ENCODE measurements at regions not wholly inside any gene's neighbourhood (a gene's known extent, or its start where the extent isn't known, plus 50 kb on each side); places are given as distances from the start of the nearest gene placed in this dataset.

- intact Hi-C loops (cut with DNase I) = no loop called here
- Histone ChIP-seq H3K4me3 (no peak overlapping the region), H3K27ac (no peak overlapping the region), H3K4me1 (replicated peaks in 1 of 2) (no peaks in the 10 kb centered on the region), H3K27me3 (no peaks in the 10 kb centered on the region), H3K9me3 (replicated peaks in 1 of 3) (no peaks in the 10 kb centered on the region), H3K36me3 (replicated peaks in 1 of 2) (no peaks in the 10 kb centered on the region)
- WGBS, 4 donors = 60 to 80% (median 73%) methylated on average over 1 of the region's 1 CpG
- TF ChIP-seq POLR2A (IDR thresholded peaks at IDR 0.05) (no peak), CTCF (IDR thresholded peaks at IDR 0.05) (no peak)
- no peak for DNase-seq
These were observed 688.0 kb upstream of the ZEB2 start for GRCh38 chr2:145207884-145208283.

DNA sequence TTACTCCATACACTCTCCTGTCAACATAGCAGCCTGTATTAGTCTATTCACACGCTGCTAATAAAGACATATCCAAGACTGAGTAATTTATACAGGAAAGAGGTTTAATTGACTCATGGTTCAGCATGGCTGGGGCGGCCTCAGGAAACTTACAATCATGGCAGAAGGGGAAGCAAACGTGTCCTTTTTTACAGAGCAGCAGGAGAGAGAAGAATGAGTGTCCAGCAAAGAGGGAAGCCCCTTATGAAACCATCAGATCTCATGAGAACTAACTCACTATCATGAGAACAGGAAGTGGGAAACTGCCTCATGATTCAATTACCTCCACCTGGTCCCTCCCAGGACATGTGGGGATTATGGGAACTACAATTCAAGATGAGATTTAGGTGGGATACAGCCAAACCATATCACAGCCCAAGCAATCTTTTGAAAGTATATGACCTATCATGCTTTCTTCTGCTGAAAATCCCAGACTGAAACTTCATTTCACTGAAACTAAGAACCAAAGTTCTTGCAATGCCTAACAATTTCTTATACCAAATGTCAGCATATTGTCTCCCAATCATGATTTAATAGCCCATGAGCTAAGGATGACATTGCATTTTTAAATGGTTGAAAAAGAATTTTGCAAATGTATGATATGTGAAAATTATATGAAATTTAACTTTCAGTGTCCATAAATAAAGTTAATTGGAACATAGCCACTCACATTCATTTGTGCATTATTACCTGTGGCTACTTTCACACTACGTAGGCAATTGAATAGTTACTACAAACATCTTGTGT lies 686.8 kb upstream of the ZEB2 start:
- WGBS, 4 donors = 77 to 89% (median 83%) methylated on average over 4 of the region's 4 CpGs
- intact Hi-C loops (cut with DNase I) = no loop called here
- no peak for TF ChIP-seq CTCF (IDR thresholded peaks at IDR 0.05)
- TF ChIP-seq POLR2A (IDR thresholded peaks at IDR 0.05) = no peak

GRCh38 chr2:145203891-145204290 lies 684.0 kb upstream of the ZEB2 start:
- H3K4me3 ChIP-seq = no peak overlapping the region
- intact Hi-C loops (cut with DNase I) = no loop called here
- H3K36me3 ChIP-seq (replicated peaks in 1 of 2) = no peaks in the 10 kb centered on the region
- no peaks in the 10 kb centered on the region for H3K4me1 ChIP-seq (replicated peaks in 1 of 2)
- no peaks in the 10 kb centered on the region for H3K27me3 ChIP-seq
- WGBS, 4 donors = 88 to 95% (median 94%) methylated on average over 2 of the region's 2 CpGs
- DNase-seq = no peak
- H3K9me3 ChIP-seq (replicated peaks in 1 of 3) = no peaks in the 10 kb centered on the region
- H3K27ac ChIP-seq = no peak overlapping the region
- no peak for TF ChIP-seq POLR2A (IDR thresholded peaks at IDR 0.05)
- TF ChIP-seq CTCF (IDR thresholded peaks at IDR 0.05) = no peak

More for the DNA sequence above, 686.8 kb upstream of the ZEB2 start:
- Histone ChIP-seq H3K4me3 (no peak overlapping the region), H3K9me3 (replicated peaks in 1 of 3) (no peaks in the 10 kb centered on the region), H3K27ac (no peak overlapping the region), H3K27me3 (no peaks in the 10 kb centered on the region), H3K4me1 (replicated peaks in 1 of 2) (no peaks in the 10 kb centered on the region), H3K36me3 (replicated peaks in 1 of 2) (no peaks in the 10 kb centered on the region)
- DNase-seq = no peak

DNA sequence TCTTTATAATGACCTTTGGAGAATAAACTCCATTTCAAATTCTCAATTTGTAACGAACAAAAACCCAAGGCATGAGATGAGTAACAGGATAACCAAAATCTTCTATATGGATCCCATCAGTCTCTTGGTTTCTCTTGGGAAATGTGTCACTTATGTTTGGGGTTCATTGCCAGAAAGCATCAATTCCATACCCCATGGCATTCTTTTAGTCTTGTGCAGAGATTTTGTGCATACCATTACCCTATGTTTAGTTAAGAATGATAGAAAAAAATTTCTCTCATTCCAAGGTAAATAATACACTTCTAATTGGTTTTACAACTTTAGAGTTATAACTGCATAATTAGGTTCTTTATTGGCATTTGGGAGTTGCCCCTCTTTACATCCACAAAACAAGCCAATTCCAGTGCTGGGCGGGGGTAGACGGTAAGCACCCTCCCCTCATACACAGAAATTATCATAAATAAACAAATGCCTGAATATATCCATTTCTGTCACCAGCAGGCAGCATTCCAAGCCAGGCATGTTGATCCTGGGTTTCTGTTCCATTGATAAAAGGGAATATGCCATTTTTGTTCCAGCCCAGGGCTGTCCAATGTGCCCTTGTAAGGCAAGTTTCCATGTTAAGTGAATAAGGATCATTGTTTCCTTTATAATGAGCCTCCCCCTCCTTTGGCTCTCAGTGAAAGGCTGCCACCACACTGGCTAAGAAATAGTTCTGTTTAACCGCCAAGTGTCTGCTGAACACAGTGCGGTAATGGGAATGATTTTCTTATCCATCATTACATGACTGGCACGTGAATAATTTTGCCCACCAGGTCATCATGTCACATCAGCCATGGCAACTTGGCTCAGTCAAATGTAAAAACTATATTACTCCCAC lies 680.1 kb upstream of the ZEB2 start:
- H3K4me3 ChIP-seq = no peak overlapping the region
- no peaks in the 10 kb centered on the region for H3K9me3 ChIP-seq (replicated peaks in 1 of 3)
- H3K4me1 ChIP-seq (replicated peaks in 1 of 2) = no peaks in the 10 kb centered on the region
- TF ChIP-seq CTCF (IDR thresholded peaks at IDR 0.05) (no peak), POLR2A (IDR thresholded peaks at IDR 0.05) (no peak)
- H3K27ac ChIP-seq = no peak overlapping the region
- intact Hi-C loops (cut with DNase I) = no loop called here
- no peaks in the 10 kb centered on the region for H3K36me3 ChIP-seq (replicated peaks in 1 of 2)
- no peak for DNase-seq
- WGBS, 4 donors = 85 to 93% (median 90%) methylated on average over 6 of the region's 6 CpGs
- H3K27me3 ChIP-seq = no peaks in the 10 kb centered on the region
